Neural cell (in vitro differentiated cells): ENCODE measurements at regions not wholly inside any gene's neighbourhood (a gene's known extent, or its start where the extent isn't known, plus 50 kb on each side); places are given as distances from the start of the nearest gene placed in this dataset.

Experiments used
- H2AFZ ChIP-seq: fragments of 200-600, 300-800 bp; sonication (generic), shearing (Covaris generic); 2 replicates; pipeline ENCODE4 v1.6.0; 2014; ENCODE audit warnings: low read depth, mild to moderate bottlenecking, antibody characterized with exemption, low read length, moderate library complexity
- H3F3A ChIP-seq: fragments of 200-600 bp; shearing (Covaris generic); 2 replicates; pipeline ENCODE4 v1.6.1; 2016; ENCODE audit warnings: mild to moderate bottlenecking, moderate library complexity, mixed read lengths, antibody characterized with exemption, low read length; ENCODE audit not compliant: insufficient read depth, poor library complexity, severe bottlenecking
- H3K27ac ChIP-seq: fragments of 200-600, 300-800 bp; sonication (generic), shearing (Covaris generic); 2 replicates; pipeline ENCODE4 v1.5.1; 2014; ENCODE audit warnings: mild to moderate bottlenecking, low read length, moderate library complexity
- H3K27me3 ChIP-seq: fragments of 300-800, 200-600 bp; sonication (generic), shearing (Covaris generic); 2 replicates; pipeline ENCODE4 v1.6.0; 2014; ENCODE audit warnings: mild to moderate bottlenecking, low read depth, low read length, moderate library complexity; ENCODE audit not compliant: insufficient read depth
- H3K36me3 ChIP-seq: fragments of 300-800, 200-600 bp; sonication (generic), shearing (Covaris generic); 2 replicates; pipeline ENCODE4 v1.5.1; 2014; ENCODE audit warnings: mild to moderate bottlenecking, antibody characterized with exemption, low read length, moderate library complexity; ENCODE audit not compliant: insufficient read depth
- H3K4me2 ChIP-seq: fragments of 300-800, 200-600 bp; sonication (generic), shearing (Covaris generic); 2 replicates; pipeline ENCODE4 v1.6.0; 2014; ENCODE audit warnings: mild to moderate bottlenecking, low read length
- H3K4me3 ChIP-seq: fragments of 300-800, 200-600 bp; sonication (generic), shearing (Covaris generic); 2 replicates; pipeline ENCODE4 v1.5.1; 2014; ENCODE audit warnings: mild to moderate bottlenecking, low read length, moderate library complexity
- H3K79me2 ChIP-seq: fragments of 200-600 bp; shearing (Covaris generic); replicated peaks from 2 replicates; pipeline ENCODE4 v1.6.0; 2014; ENCODE audit warnings: mild to moderate bottlenecking, low read length, moderate library complexity; ENCODE audit not compliant: insufficient read depth
- H3K9ac ChIP-seq: fragments of 300-800, 200-600 bp; sonication (generic), shearing (Covaris generic); 2 replicates; pipeline ENCODE4 v1.6.1; 2016; ENCODE audit warnings: mild to moderate bottlenecking, low read length, mixed read lengths
- H3K9me2 ChIP-seq: fragments of 200-600 bp; shearing (Covaris generic); 2 replicates; pipeline ENCODE4 v1.6.1; 2016; ENCODE audit warnings: mild to moderate bottlenecking, low read length, mixed read lengths; ENCODE audit not compliant: insufficient read depth
- H3K9me3 ChIP-seq: fragments of 200-600, 300-800 bp; sonication (generic), shearing (Covaris generic); 2 replicates; pipeline ENCODE4 v1.6.1; 2016; ENCODE audit warnings: mild to moderate bottlenecking, mixed run types, low read length, moderate library complexity, mixed read lengths
- H4K20me1 ChIP-seq: fragments of 200-600 bp; shearing (Covaris generic); 2 replicates; pipeline ENCODE4 v1.6.1; 2016; ENCODE audit warnings: mild to moderate bottlenecking, mixed run types; ENCODE audit not compliant: insufficient read depth
- CTCF ChIP-seq: fragments of 450-650 bp; IDR thresholded peaks from 2 replicates; pipeline ENCODE4 v1.5.1; 2014; ENCODE audit warnings: antibody characterized with exemption, mild to moderate bottlenecking, moderate library complexity; ENCODE audit not compliant: poor library complexity, severe bottlenecking
- EP300 ChIP-seq: fragments of 450-650 bp; conservative IDR thresholded peaks from 2 replicates; pipeline ENCODE4 v1.6.1; 2014; ENCODE audit warnings: antibody characterized with exemption, mild to moderate bottlenecking, moderate library complexity; ENCODE audit not compliant: poor library complexity, severe bottlenecking
- EZH2 ChIP-seq: fragments of 200-600, 300-800 bp; shearing (Covaris generic), sonication (generic); IDR thresholded peaks from 2 replicates; pipeline ENCODE4 v1.6.1; 2014; ENCODE audit warnings: antibody characterized with exemption, low read length, borderline replicate concordance, mild to moderate bottlenecking; ENCODE audit not compliant: insufficient read depth, poor library complexity, severe bottlenecking
- MXI1 ChIP-seq: fragments of 450-650 bp; conservative IDR thresholded peaks from 2 replicates; pipeline ENCODE4 v1.6.1; 2014; ENCODE audit warnings: antibody characterized with exemption, mild to moderate bottlenecking; ENCODE audit not compliant: poor library complexity, severe bottlenecking
- POLR2AphosphoS5 ChIP-seq: IDR thresholded peaks from 2 replicates; pipeline ENCODE4 v1.6.1; 2012
- RAD21 ChIP-seq: fragments of 450-650 bp; conservative IDR thresholded peaks from 2 replicates; pipeline ENCODE4 v1.6.1; 2014; ENCODE audit warnings: antibody characterized with exemption, mild to moderate bottlenecking, moderate library complexity
- REST ChIP-seq: IDR thresholded peaks from 2 replicates; pipeline ENCODE4 v1.6.1; 2012; ENCODE audit warnings: borderline replicate concordance
- SMC3 ChIP-seq: fragments of 450-650 bp; conservative IDR thresholded peaks from 2 replicates; pipeline ENCODE4 v1.6.1; 2014; ENCODE audit warnings: antibody characterized with exemption, mild to moderate bottlenecking, moderate library complexity; ENCODE audit not compliant: poor library complexity
- TAF1 ChIP-seq: IDR thresholded peaks from 2 replicates; pipeline ENCODE4 v1.6.1; 2012; ENCODE audit warnings: low read depth

DNA sequence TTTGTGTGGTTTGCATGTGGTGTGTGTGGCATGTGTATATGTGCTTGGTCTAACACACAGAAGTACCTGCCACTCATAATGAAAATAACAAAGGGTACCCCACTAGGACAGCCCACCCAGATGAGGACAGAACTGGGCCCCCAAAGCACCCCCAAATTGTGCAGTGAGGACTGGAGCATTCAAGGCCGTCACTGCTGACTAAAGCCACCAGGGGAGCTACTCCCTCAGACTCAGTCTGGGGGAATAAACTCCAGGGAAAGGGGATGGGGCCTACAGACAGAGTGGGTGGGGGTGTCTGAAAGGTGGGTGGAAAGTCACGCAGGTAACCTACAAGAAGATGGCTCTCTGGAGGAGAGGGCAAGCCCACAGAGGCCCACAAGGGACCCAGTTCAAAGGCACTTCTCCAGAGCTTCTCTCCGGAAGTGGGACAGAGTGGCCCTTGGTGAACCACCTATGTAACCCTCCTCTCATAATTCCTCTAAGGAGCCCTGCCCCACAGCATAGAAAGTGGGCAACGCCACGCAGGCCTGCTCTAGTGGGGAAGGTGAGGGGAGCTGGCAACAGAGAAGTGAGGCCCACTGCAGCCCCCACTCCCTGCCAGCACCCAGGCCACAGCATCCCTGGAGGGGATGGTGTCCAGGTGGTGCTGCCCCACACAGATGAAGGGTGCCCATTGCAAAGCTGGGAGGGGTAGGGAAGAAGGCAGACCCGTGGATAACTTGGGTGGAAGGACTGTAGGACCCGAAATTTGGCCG, 122.8 kb upstream of the MAFB start:
- H2AFZ ChIP-seq: no peak overlapping the region
- H3K9me3 ChIP-seq: no peaks in the 10 kb centered on the region
- H3K79me2 ChIP-seq: no peaks in the 10 kb centered on the region
- no peaks in the 10 kb centered on the region for H3F3A ChIP-seq
- H3K27ac ChIP-seq: no peak overlapping the region
- no peak overlapping the region for H3K4me3 ChIP-seq
- H3K4me2 ChIP-seq: no peak overlapping the region
- no peaks in the 10 kb centered on the region for H4K20me1 ChIP-seq
- no peaks in the 10 kb centered on the region for H3K27me3 ChIP-seq
- H3K36me3 ChIP-seq: no peaks in the 10 kb centered on the region
- TF ChIP-seq EP300 (no peak), TAF1 (no peak), CTCF (no peak), SMC3 (no peak)
- no peak overlapping the region for H3K9ac ChIP-seq
- no peaks in the 10 kb centered on the region for H3K9me2 ChIP-seq

DNA sequence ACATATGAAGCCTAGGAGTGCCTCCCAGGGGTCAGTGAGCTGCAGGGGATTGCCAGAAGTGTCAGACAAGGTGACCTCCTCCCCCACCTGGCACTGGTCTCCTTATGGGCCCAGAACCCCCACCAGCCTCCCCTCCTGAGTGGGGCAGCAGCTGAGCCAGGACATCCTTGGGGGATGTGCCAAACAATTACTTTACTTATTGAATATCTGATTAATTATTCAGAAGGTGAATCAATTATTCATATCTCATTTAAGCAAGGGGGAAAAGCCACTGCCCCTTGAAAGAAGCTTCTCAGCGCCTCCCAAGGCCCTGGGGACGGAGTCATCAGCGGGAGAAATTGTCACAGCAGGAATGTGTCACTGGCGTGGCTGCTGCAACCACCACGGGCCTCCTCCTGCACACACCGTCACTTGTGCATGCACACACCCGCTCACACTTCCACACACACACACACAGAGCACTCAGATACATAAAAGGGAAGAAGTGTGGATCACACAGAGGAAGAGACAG, 123.4 kb upstream of the MAFB start:
- no peaks in the 10 kb centered on the region for H3K36me3 ChIP-seq
- no peak overlapping the region for H3K4me3 ChIP-seq
- no peaks in the 10 kb centered on the region for H3K79me2 ChIP-seq
- H3K9me2 ChIP-seq: no peaks in the 10 kb centered on the region
- H3K9ac ChIP-seq: no peak overlapping the region
- H3F3A ChIP-seq: no peaks in the 10 kb centered on the region
- no peaks in the 10 kb centered on the region for H3K9me3 ChIP-seq
- no peak overlapping the region for H2AFZ ChIP-seq
- no peak overlapping the region for H3K4me2 ChIP-seq
- H4K20me1 ChIP-seq: no peaks in the 10 kb centered on the region
- H3K27ac ChIP-seq: no peak overlapping the region
- TF ChIP-seq RAD21 (no peak), TAF1 (no peak), CTCF (no peak), EP300 (no peak), SMC3 (no peak), REST (no peak), POLR2AphosphoS5 (no peak), MXI1 (no peak), EZH2 (no peak)
- H3K27me3 ChIP-seq: no peaks in the 10 kb centered on the region
